A549 (cell line): ENCODE measurements at regions not wholly inside any gene's neighbourhood (a gene's known extent, or its start where the extent isn't known, plus 50 kb on each side); places are given as distances from the start of the nearest gene placed in this dataset.

ENCODE experiments used
- ATAC-seq, 2 experiments: fragments of 200-7000 bp in 1 of 2; fragments of >200 bp in 1 of 2; cut with Nextera tagmentation in 1 of 2; cut with Tn5 transposase in 1 of 2; 3 replicates each; pipeline versions ENCODE4 v1.8.0 to v1.9.1; 2018 to 2020; ENCODE audit warnings: mild to moderate bottlenecking in 1 of 2, moderate library complexity in 1 of 2
- CTCF ChIA-PET: fragments of 300-600 bp; sonication (Branson Sonifier 250); formaldehyde crosslinking; extraction: SDS; loops from one replicate; lab custom pipeline; 2021; ENCODE audit warnings: antibody characterized with exemption, inconsistent platforms; lab: Yijun Ruan, JAX
- POLR2A ChIA-PET: fragments of 350-600 bp; formaldehyde crosslinking; extraction: SDS; loops from one replicate; lab custom pipeline; 2021; ENCODE audit warnings: antibody characterized with exemption, inconsistent platforms; lab: Yijun Ruan, JAX
- DNase-seq, 2 experiments: peaks; one replicate each; pipeline versions ENCODE4 v3.0.0 to v3.0.0-alpha.2; 2011 to 2016; ENCODE audit warnings: low read depth in 1 of 2, low spot score in 1 of 2
- FAIRE-seq: peaks from 2 replicates; lab custom pipeline; 2011; peaks lifted over from hg19 to GRCh38; lab: Jason Lieb, UNC
- H3K27ac ChIP-seq, 2 experiments: fragments of >200 bp; sonication (Bioruptor Twin); formaldehyde crosslinking; 3 replicates each; pipeline ENCODE4 v1.5.1; 2016 to 2017
- H3K4me1 ChIP-seq: fragments of >200 bp; sonication (Bioruptor Twin); formaldehyde crosslinking; 3 replicates; pipeline ENCODE4 v1.6.1; 2016
- H3K4me2 ChIP-seq: fragments of >200 bp; sonication (Bioruptor Twin); formaldehyde crosslinking; 3 replicates; pipeline ENCODE4 v1.6.1; 2016
- H3K4me3 ChIP-seq: fragments of >200 bp; sonication (Bioruptor Twin); formaldehyde crosslinking; 3 replicates; pipeline ENCODE4 v1.5.1; 2016
- H3K9me3 ChIP-seq: fragments of >200 bp; sonication (Bioruptor Twin); formaldehyde crosslinking; 3 replicates; pipeline ENCODE4 v1.6.1; 2016
- BHLHE40 ChIP-seq: IDR thresholded peaks from 2 replicates; pipeline ENCODE4 v1.6.1; 2012; ENCODE audit warnings: low read depth, low read length, inconsistent platforms
- CBX2 ChIP-seq: fragments of 200-600 bp; sonication (generic); IDR thresholded peaks from 2 replicates; pipeline ENCODE4 v1.6.1; 2016; ENCODE audit warnings: low read depth, mild to moderate bottlenecking, borderline replicate concordance
- CEBPB ChIP-seq, 2 experiments: fragments of >200 bp in 1 of 2; sonication (Bioruptor Twin) in 1 of 2; formaldehyde crosslinking in 1 of 2; IDR thresholded peaks; 2 replicates each; pipeline ENCODE4 v1.6.1; 2012 to 2016
- CHD2 ChIP-seq: fragments of 150-350 bp; IDR thresholded peaks from 2 replicates; pipeline ENCODE4 v1.6.1; 2014; ENCODE audit warnings: low read length; ENCODE audit not compliant: partially characterized antibody
- CTCF ChIP-seq: fragments of >200 bp; sonication (Bioruptor Twin); formaldehyde crosslinking; IDR thresholded peaks from 3 replicates; pipeline ENCODE4 v1.5.1; 2016
- E2F6 ChIP-seq: IDR thresholded peaks from 2 replicates; pipeline ENCODE4 v1.6.1; 2012; ENCODE audit warnings: low read depth, borderline replicate concordance
- EHMT2 ChIP-seq: fragments of 200-600 bp; sonication (generic); IDR thresholded peaks from 2 replicates; pipeline ENCODE4 v1.6.1; 2016; ENCODE audit warnings: antibody characterized with exemption, low read depth, mild to moderate bottlenecking, moderate library complexity
- EP300 ChIP-seq, 2 experiments: fragments of >200 bp; sonication (Bioruptor Twin); formaldehyde crosslinking; IDR thresholded peaks; 2 replicates in 1 of 2; 3 replicates in 1 of 2; pipeline ENCODE4 v1.6.1; 2016 to 2017
- FOSB ChIP-seq: fragments of 250-450 bp; sonication (Bioruptor Pico); IDR thresholded peaks from 2 replicates; pipeline ENCODE4 v1.5.0; 2020; ENCODE audit warnings: mild to moderate bottlenecking, moderate library complexity
- FOXS1 ChIP-seq: fragments of 250-450 bp; sonication (Bioruptor Pico); IDR thresholded peaks from 2 replicates; pipeline ENCODE4 v1.5.0; 2020; ENCODE audit warnings: mild to moderate bottlenecking, moderate library complexity
- HMGXB4 ChIP-seq: fragments of 250-450 bp; sonication (Bioruptor Pico); IDR thresholded peaks from 2 replicates; pipeline ENCODE4 v1.5.0; 2021; ENCODE audit warnings: mild to moderate bottlenecking, moderate library complexity, borderline replicate concordance
- HOXA7 ChIP-seq: fragments of 250-450 bp; sonication (Bioruptor Pico); IDR thresholded peaks from 2 replicates; pipeline ENCODE4 v1.5.0; 2020; ENCODE audit warnings: mild to moderate bottlenecking, moderate library complexity
- MAZ ChIP-seq: fragments of 150-350 bp; IDR thresholded peaks from 2 replicates; pipeline ENCODE4 v1.6.1; 2014; ENCODE audit warnings: antibody characterized with exemption, low read depth, low read length, borderline replicate concordance
- MYC ChIP-seq: IDR thresholded peaks from 2 replicates; pipeline ENCODE4 v1.6.1; 2012; ENCODE audit warnings: mild to moderate bottlenecking, inconsistent platforms, low read length, improper control_type of control experiment, borderline replicate concordance
- NPAS2 ChIP-seq: fragments of 250-450 bp; sonication (Bioruptor Pico); IDR thresholded peaks from 2 replicates; pipeline ENCODE4 v1.8.0; 2022; ENCODE audit warnings: mild to moderate bottlenecking, moderate library complexity, borderline replicate concordance
- NR3C1 ChIP-seq: fragments of >200 bp; sonication (Bioruptor Twin); formaldehyde crosslinking; IDR thresholded peaks from 3 replicates; pipeline ENCODE4 v1.6.1; 2017
- RARB ChIP-seq: fragments of 250-450 bp; sonication (Bioruptor Pico); IDR thresholded peaks from 2 replicates; pipeline ENCODE4 v1.8.0; 2021; ENCODE audit warnings: mild to moderate bottlenecking, moderate library complexity
- RFX5 ChIP-seq: fragments of 450-650 bp; IDR thresholded peaks from 2 replicates; pipeline ENCODE4 v1.7.1; 2014; ENCODE audit warnings: antibody characterized with exemption, mild to moderate bottlenecking, moderate library complexity
- SMC3 ChIP-seq: fragments of >200 bp; sonication (Bioruptor Twin); formaldehyde crosslinking; IDR thresholded peaks from 3 replicates; pipeline ENCODE4 v1.6.1; 2018; ENCODE audit warnings: inconsistent platforms
- ZFP36 ChIP-seq: fragments of 450-650 bp; IDR thresholded peaks from 2 replicates; pipeline ENCODE4 v1.6.1; 2014; ENCODE audit warnings: borderline replicate concordance; ENCODE audit not compliant: partially characterized antibody
- ZNF302 ChIP-seq: fragments of 250-450 bp; sonication (Bioruptor Pico); IDR thresholded peaks from 2 replicates; pipeline ENCODE4 v1.9.0; 2021; ENCODE audit warnings: inconsistent platforms, mild to moderate bottlenecking, moderate library complexity
- WGBS: methylation state at CpG from one replicate; pipeline ENCODE4 v1.1.6; 2017; ENCODE audit errors: missing lambda C conversion rate; 5-methylcytosine and 5-hydroxymethylcytosine counted together
- TF ChIP-seq, protein P1 (sequence below): fragments of 450-650 bp; IDR thresholded peaks from 2 replicates; pipeline ENCODE4 v1.6.1; 2014; ENCODE audit warnings: antibody characterized with exemption
- TF ChIP-seq, protein P2 (sequence below): fragments of 150-350 bp; IDR thresholded peaks from 2 replicates; pipeline ENCODE4 v1.6.1; 2014; ENCODE audit warnings: low read depth, mild to moderate bottlenecking, low read length
- TF ChIP-seq, protein P3 (sequence below): IDR thresholded peaks from 2 replicates; pipeline ENCODE4 v1.6.1; 2012
- TF ChIP-seq, protein P4 (sequence below): fragments of 200-600 bp; sonication (generic); IDR thresholded peaks from 2 replicates; pipeline ENCODE4 v1.6.1; 2016; ENCODE audit warnings: antibody characterized with exemption, mild to moderate bottlenecking, moderate library complexity

DNA sequence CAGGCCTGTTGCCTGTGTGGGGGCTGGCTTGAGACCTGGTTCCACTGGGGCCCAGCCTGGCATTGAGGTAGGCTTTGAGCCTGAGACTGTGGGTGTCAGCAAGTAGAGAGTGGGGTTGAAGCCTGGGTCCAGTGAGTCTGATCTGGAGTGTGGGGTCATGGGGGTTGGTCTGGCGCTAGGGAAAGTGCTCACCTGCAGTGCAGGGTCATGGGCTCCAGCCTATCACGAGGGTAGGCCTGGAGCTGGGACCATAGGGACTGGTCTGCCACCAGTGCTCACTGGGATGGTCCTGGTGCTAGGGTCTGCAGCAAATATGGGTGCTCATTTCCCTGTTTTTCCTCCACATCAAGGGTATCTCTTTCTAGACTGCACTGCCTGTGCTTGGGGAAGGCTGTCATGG, 95.4 kb upstream of the KLF14 start:
- Histone ChIP-seq H3K27ac (no peak overlapping the region), H3K9me3 (peaks cover 17% of the 10 kb centered on the region; the same call in 1 of the 3 replicates), H3K4me1 (no peaks in the 10 kb centered on the region), H3K4me3 (no peak overlapping the region), H3K4me2 (no peak overlapping the region)
- WGBS: 36% methylated on average over 2 of the region's 2 CpGs
- TF ChIP-seq EP300 (IDR thresholded peaks at IDR 0.05) (no peak), BHLHE40 (no peak), E2F6 (no peak), EHMT2 (no peak), HOXA7 (CRISPR knock-in tag) (no peak), HMGXB4 (no peak), ZNF302 (no peak), NPAS2 (CRISPR knock-in tag) (no peak), MYC (no peak), CTCF (no peak), CHD2 (no peak), ZFP36 (no peak), CBX2 (no peak), RARB (no peak), RFX5 (no peak), NR3C1 (no peak), MAZ (no peak)
- TF ChIP-seq, protein P1, sequence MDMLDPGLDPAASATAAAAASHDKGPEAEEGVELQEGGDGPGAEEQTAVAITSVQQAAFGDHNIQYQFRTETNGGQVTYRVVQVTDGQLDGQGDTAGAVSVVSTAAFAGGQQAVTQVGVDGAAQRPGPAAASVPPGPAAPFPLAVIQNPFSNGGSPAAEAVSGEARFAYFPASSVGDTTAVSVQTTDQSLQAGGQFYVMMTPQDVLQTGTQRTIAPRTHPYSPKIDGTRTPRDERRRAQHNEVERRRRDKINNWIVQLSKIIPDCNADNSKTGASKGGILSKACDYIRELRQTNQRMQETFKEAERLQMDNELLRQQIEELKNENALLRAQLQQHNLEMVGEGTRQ: no peak
- TF ChIP-seq, protein P2, sequence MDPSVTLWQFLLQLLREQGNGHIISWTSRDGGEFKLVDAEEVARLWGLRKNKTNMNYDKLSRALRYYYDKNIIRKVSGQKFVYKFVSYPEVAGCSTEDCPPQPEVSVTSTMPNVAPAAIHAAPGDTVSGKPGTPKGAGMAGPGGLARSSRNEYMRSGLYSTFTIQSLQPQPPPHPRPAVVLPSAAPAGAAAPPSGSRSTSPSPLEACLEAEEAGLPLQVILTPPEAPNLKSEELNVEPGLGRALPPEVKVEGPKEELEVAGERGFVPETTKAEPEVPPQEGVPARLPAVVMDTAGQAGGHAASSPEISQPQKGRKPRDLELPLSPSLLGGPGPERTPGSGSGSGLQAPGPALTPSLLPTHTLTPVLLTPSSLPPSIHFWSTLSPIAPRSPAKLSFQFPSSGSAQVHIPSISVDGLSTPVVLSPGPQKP: no peak
- ATAC-seq (no peak), FAIRE-seq (no peak), DNase-seq (no peak)
- ChIA-PET CTCF (interaction anchor here (1.0 kb wide), 1 partner anchor 733 kb away, joined by 4 read pairs; no protein-coding TSS in a partner anchor), POLR2A (no interaction called here)

DNA sequence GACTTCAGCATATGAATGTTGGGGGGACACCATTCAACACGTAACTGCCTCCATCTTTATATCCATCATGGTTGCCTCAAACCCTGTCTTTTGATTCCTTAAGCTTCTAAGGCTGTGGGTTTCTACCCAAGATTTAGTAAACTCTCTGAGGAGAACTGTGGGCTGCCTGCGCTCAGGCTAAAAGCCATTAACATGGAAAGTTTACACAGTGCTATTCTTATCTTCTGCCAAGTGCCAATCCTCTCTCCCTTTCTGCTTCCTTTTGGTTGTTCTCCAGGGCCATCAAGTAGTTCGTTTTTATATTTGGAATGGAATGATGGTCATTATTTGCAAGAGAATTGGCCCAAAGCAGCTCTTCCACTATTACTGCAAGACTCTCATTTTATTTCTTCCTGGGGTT, 97.3 kb upstream of the KLF14 start:
- no peak overlapping the region for H3K4me3 ChIP-seq
- ATAC-seq: no peak
- ChIA-PET CTCF (interaction anchor here (0.6 to 3.8 kb wide), 12 partner anchors 9 to 873 kb away, joined by 3 to 16 read pairs (median 4); no protein-coding TSS in a partner anchor), POLR2A (no interaction called here)
- no peak for DNase-seq
- no peak overlapping the region for H3K4me2 ChIP-seq
- WGBS: 57% methylated on average over 3 of the region's 3 CpGs
- peaks cover 10% of the 10 kb centered on the region; the same call in 1 of the 3 replicates for H3K9me3 ChIP-seq
- no peak overlapping the region for H3K27ac ChIP-seq
- 0 out of 3 replicates have a peak, but pooled peaks cover 3% of the 10 kb centered on the region for H3K4me1 ChIP-seq
- FAIRE-seq: no peak
- TF ChIP-seq CEBPB (IDR thresholded peaks at IDR 0.05): no peak
- TF ChIP-seq, protein P2: no peak
- TF ChIP-seq, protein P3, sequence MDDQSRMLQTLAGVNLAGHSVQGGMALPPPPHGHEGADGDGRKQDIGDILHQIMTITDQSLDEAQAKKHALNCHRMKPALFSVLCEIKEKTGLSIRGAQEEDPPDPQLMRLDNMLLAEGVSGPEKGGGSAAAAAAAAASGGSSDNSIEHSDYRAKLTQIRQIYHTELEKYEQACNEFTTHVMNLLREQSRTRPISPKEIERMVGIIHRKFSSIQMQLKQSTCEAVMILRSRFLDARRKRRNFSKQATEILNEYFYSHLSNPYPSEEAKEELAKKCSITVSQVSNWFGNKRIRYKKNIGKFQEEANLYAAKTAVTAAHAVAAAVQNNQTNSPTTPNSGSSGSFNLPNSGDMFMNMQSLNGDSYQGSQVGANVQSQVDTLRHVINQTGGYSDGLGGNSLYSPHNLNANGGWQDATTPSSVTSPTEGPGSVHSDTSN: no peak
- no peak for TF ChIP-seq FOXS1 (CRISPR knock-in tag)
- TF ChIP-seq, protein P4, sequence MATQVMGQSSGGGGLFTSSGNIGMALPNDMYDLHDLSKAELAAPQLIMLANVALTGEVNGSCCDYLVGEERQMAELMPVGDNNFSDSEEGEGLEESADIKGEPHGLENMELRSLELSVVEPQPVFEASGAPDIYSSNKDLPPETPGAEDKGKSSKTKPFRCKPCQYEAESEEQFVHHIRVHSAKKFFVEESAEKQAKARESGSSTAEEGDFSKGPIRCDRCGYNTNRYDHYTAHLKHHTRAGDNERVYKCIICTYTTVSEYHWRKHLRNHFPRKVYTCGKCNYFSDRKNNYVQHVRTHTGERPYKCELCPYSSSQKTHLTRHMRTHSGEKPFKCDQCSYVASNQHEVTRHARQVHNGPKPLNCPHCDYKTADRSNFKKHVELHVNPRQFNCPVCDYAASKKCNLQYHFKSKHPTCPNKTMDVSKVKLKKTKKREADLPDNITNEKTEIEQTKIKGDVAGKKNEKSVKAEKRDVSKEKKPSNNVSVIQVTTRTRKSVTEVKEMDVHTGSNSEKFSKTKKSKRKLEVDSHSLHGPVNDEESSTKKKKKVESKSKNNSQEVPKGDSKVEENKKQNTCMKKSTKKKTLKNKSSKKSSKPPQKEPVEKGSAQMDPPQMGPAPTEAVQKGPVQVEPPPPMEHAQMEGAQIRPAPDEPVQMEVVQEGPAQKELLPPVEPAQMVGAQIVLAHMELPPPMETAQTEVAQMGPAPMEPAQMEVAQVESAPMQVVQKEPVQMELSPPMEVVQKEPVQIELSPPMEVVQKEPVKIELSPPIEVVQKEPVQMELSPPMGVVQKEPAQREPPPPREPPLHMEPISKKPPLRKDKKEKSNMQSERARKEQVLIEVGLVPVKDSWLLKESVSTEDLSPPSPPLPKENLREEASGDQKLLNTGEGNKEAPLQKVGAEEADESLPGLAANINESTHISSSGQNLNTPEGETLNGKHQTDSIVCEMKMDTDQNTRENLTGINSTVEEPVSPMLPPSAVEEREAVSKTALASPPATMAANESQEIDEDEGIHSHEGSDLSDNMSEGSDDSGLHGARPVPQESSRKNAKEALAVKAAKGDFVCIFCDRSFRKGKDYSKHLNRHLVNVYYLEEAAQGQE: no peak
- TF ChIP-seq NR3C1: no peak
- TF ChIP-seq SMC3: no peak
- TF ChIP-seq FOSB: no peak
- no peak for TF ChIP-seq EHMT2
- no peak for TF ChIP-seq RARB
